K562 (cell line): ENCODE measurements at regions not wholly inside any gene's neighbourhood (a gene's known extent, or its start where the extent isn't known, plus 50 kb on each side); places are given as distances from the start of the nearest gene placed in this dataset.

Experiments used
- ATAC-seq: fragments of 200-7000 bp; cut with Tn5 transposase; 3 replicates; pipeline ENCODE4 v1.9.1; 2020; ENCODE audit warnings: moderate library complexity
- BruUV-seq: library from RNA; stranded (reverse); fragments of 400-500 nt; replicated peaks from 2 replicates; lab custom pipeline; 2021; lab: Mats Ljungman, UMichigan
- CTCF ChIA-PET: fragments of 300-600 bp; formaldehyde crosslinking; extraction: SDS; loops from one replicate; lab custom pipeline; 2021; ENCODE audit warnings: low intra/inter-chr PET ratio; lab: Yijun Ruan, JAX
- POLR2A ChIA-PET: fragments of 300-600, 350-650 bp; sonication (Branson Sonifier 250); formaldehyde crosslinking; extraction: SDS; loops from one replicate; lab custom pipeline; 2021; ENCODE audit warnings: antibody characterized with exemption, inconsistent platforms; lab: Yijun Ruan, JAX
- DNase-seq, 4 experiments: peaks; one replicate each; pipeline versions ENCODE4 v3.0.0 to v3.0.0-alpha.2; 2011 to 2018; ENCODE audit warnings: low spot score in 3 of 4, mixed read lengths in 3 of 4; ENCODE audit errors: extremely low read depth in 1 of 4
- FAIRE-seq: peaks from 2 replicates; lab custom pipeline; 2011; peaks lifted over from hg19 to GRCh38; lab: Jason Lieb, UNC
- H2AFZ ChIP-seq: 2 replicates; pipeline ENCODE4 v1.6.0; 2011; ENCODE audit warnings: low read depth, low read length, control low read depth, inconsistent platforms
- H3K27ac ChIP-seq: fragments of 200-600 bp; 3 replicates; pipeline ENCODE4 v1.8.0; 2011; ENCODE audit warnings: low read depth, mild to moderate bottlenecking, control low read depth, inconsistent platforms, low read length, moderate library complexity, mixed read lengths; ENCODE audit errors: extremely low read depth
- H3K27me3 ChIP-seq, 2 experiments: fragments of 300-600 bp in 1 of 2; 2 replicates in 1 of 2; 3 replicates in 1 of 2; pipeline versions ENCODE4 v1.6.0 to v1.8.0; 2011; ENCODE audit warnings: inconsistent platforms in 2 of 2, low read length in 2 of 2, mild to moderate bottlenecking in 1 of 2, mixed read lengths in 1 of 2, moderate library complexity in 1 of 2; ENCODE audit not compliant: control insufficient read depth in 2 of 2, insufficient read depth in 2 of 2
- H3K36me3 ChIP-seq: fragments of 300-600 bp; 3 replicates; pipeline ENCODE4 v1.8.0; 2011; ENCODE audit warnings: mild to moderate bottlenecking, low read length, inconsistent platforms; ENCODE audit not compliant: control insufficient read depth, insufficient read depth
- H3K4me1 ChIP-seq, 2 experiments: fragments of 200-600 bp in 1 of 2; replicated peaks in 1 of 2; 2 replicates in 1 of 2; 3 replicates in 1 of 2; pipeline versions ENCODE4 v1.5.1 to v1.8.0; 2011; ENCODE audit warnings: inconsistent platforms in 2 of 2, low read length in 2 of 2, mild to moderate bottlenecking in 1 of 2, mixed read lengths in 1 of 2, moderate library complexity in 1 of 2; ENCODE audit not compliant: control insufficient read depth in 2 of 2, insufficient read depth in 2 of 2
- H3K4me2 ChIP-seq: 2 replicates; pipeline ENCODE4 v1.6.1; 2011; ENCODE audit warnings: low read length, control low read depth, inconsistent platforms, mixed read lengths; ENCODE audit not compliant: insufficient read depth
- H3K4me3 ChIP-seq: fragments of 200-600 bp; sonication (generic), shearing (Covaris generic); 2 replicates; pipeline ENCODE4 v1.5.1; 2016; ENCODE audit warnings: control low read depth, inconsistent platforms
- H3K79me2 ChIP-seq: fragments of 200-600 bp; 3 replicates; pipeline ENCODE4 v1.8.0; 2011; ENCODE audit warnings: low read length, inconsistent platforms; ENCODE audit not compliant: control insufficient read depth, insufficient read depth
- H3K9ac ChIP-seq, 2 experiments: 2 replicates each; pipeline versions ENCODE4 v1.6.0 to v1.6.1; 2011; ENCODE audit warnings: low read depth in 2 of 2, low read length in 2 of 2, control low read depth in 1 of 2, inconsistent platforms in 1 of 2, mild to moderate bottlenecking in 1 of 2, mixed read lengths in 1 of 2; ENCODE audit not compliant: insufficient read depth in 1 of 2
- H3K9me1 ChIP-seq: one replicate; pipeline ENCODE4 v1.6.0; 2011; ENCODE audit warnings: inconsistent platforms, mild to moderate bottlenecking, low read length, moderate library complexity; ENCODE audit not compliant: control insufficient read depth, insufficient read depth
- H3K9me3 ChIP-seq: replicated peaks from 2 replicates; pipeline ENCODE4 v1.5.1; 2011; ENCODE audit warnings: low read depth, low read length, inconsistent platforms; ENCODE audit not compliant: control insufficient read depth, insufficient read depth
- H4K20me1 ChIP-seq: replicated peaks from 2 replicates; pipeline ENCODE4 v1.6.1; 2011; ENCODE audit warnings: low read length, inconsistent platforms, mixed read lengths; ENCODE audit not compliant: control insufficient read depth, insufficient read depth
- ARID1B ChIP-seq: fragments of 450-650 bp; IDR thresholded peaks from 2 replicates; pipeline ENCODE4 v1.6.1; 2016; ENCODE audit warnings: antibody characterized with exemption, mild to moderate bottlenecking, inconsistent platforms
- CHCHD3 ChIP-seq: fragments of 250-450 bp; sonication (Bioruptor Pico); IDR thresholded peaks from 2 replicates; pipeline ENCODE4 v2.1.2; 2022; ENCODE audit warnings: mild to moderate bottlenecking
- CUX1 ChIP-seq: fragments of 200-800 bp; sonication (Bioruptor generic); IDR thresholded peaks from 2 replicates; pipeline ENCODE4 v1.6.1; 2016; ENCODE audit warnings: missing genetic modification characterization, missing compliant biosample characterization
- IRF9 ChIP-seq: fragments of 450-650 bp; IDR thresholded peaks from 2 replicates; pipeline ENCODE4 v1.6.1; 2016; ENCODE audit warnings: missing biosample characterization, missing genetic modification characterization
- KAT7 ChIP-seq: sonication (generic); formaldehyde crosslinking; IDR thresholded peaks from 2 replicates; pipeline ENCODE4 v1.8.0; 2022; ENCODE audit warnings: missing genetic modification reagents, mild to moderate bottlenecking, borderline replicate concordance
- MEF2A ChIP-seq: IDR thresholded peaks from 2 replicates; pipeline ENCODE4 v1.6.1; 2011; ENCODE audit warnings: low read depth, mild to moderate bottlenecking, low read length, moderate library complexity; ENCODE audit not compliant: control insufficient read depth
- MYNN ChIP-seq, 2 experiments: sonication (generic); formaldehyde crosslinking in 1 of 2; IDR thresholded peaks; 2 replicates each; pipeline versions ENCODE4 v1.5.0 to v1.6.1; 2016 to 2020; ENCODE audit warnings: antibody characterized with exemption in 1 of 2, missing genetic modification reagents in 1 of 2
- PHF20 ChIP-seq: fragments of 450-650 bp; IDR thresholded peaks from 2 replicates; pipeline ENCODE4 v1.6.1; 2018; ENCODE audit not compliant: partially characterized antibody
- SAFB ChIP-seq: fragments of 200-400 bp; formaldehyde crosslinking; IDR thresholded peaks from 2 replicates; pipeline ENCODE4 v1.6.1; 2017; ENCODE audit warnings: low read depth, low read length, borderline replicate concordance
- SRSF1 ChIP-seq: fragments of 200-400 bp; formaldehyde crosslinking; IDR thresholded peaks from 2 replicates; pipeline ENCODE4 v1.6.1; 2017; ENCODE audit warnings: mild to moderate bottlenecking, low read depth, low read length, moderate library complexity
- UBTF ChIP-seq, 2 experiments: IDR thresholded peaks; 2 replicates each; pipeline ENCODE4 v1.6.1; 2012; ENCODE audit warnings: improper control_type of control experiment in 2 of 2, low read depth in 2 of 2, low read length in 2 of 2, borderline replicate concordance in 1 of 2
- ZNF232 ChIP-seq: sonication (generic); formaldehyde crosslinking; IDR thresholded peaks from 2 replicates; pipeline ENCODE4 v1.8.0; 2022; ENCODE audit warnings: mild to moderate bottlenecking, missing genetic modification reagents
- ZNF239 ChIP-seq: fragments of 250-450 bp; sonication (Bioruptor Pico); IDR thresholded peaks from 2 replicates; pipeline ENCODE4 v1.4.0; 2020; ENCODE audit warnings: mild to moderate bottlenecking
- ZNF830 ChIP-seq: fragments of 250-450 bp; sonication (Bioruptor Pico); IDR thresholded peaks from 2 replicates; pipeline ENCODE4 v1.5.0; 2021; ENCODE audit warnings: mild to moderate bottlenecking
- WGBS: fragments of 100-300 bp; shearing (Covaris generic); methylation state at CpG from one replicate; pipeline ENCODE4 v1.1.6; 2016; ENCODE audit warnings: low coverage, mixed read lengths; ENCODE audit not compliant: insufficient coverage; ENCODE audit errors: missing lambda C conversion rate; 5-methylcytosine and 5-hydroxymethylcytosine counted together
- in situ Hi-C: fragments of 300-500 bp; cut with MboI; formaldehyde crosslinking; loops from 4 replicates; pipeline ENCODE4 v1.15.0; 2018; ENCODE audit warnings: inconsistent platforms, mixed read lengths
- intact Hi-C: fragments of 100-400 bp; cut with micrococcal nuclease; formaldehyde crosslinking; loops from 2 replicates; pipeline ENCODE4 v1.14.2; 2022

GRCh38 chr3:43867436-43868072, 176.8 kb downstream of the ABHD5 start:
- TF ChIP-seq ZNF232 (CRISPR knock-in tag): no peak
- no peak for TF ChIP-seq CUX1 (CRISPR knock-in tag)
- no peak for TF ChIP-seq MEF2A
- TF ChIP-seq MYNN (IDR thresholded peaks at IDR 0.05): no peak
- no peak for TF ChIP-seq MYNN (CRISPR knock-in tag; IDR thresholded peaks at IDR 0.05)
- no peak for TF ChIP-seq PHF20
- no peak for TF ChIP-seq SAFB
- no peak for TF ChIP-seq CHCHD3 (CRISPR knock-in tag)
- no peak for TF ChIP-seq KAT7 (CRISPR knock-in tag)
- no peak for TF ChIP-seq ARID1B
- no peak for TF ChIP-seq ZNF239 (CRISPR knock-in tag)
- TF ChIP-seq ZNF830: no peak
- TF ChIP-seq SRSF1: no peak
- no peak for TF ChIP-seq IRF9 (tag)
- no peak for TF ChIP-seq UBTF (IDR thresholded peaks at IDR 0.05; ENCODE audit: borderline replicate concordance in 1 of 2, low read depth in 2 of 2, low read length in 2 of 2)

More at GRCh38 chr3:43867436-43868072, 176.8 kb downstream of the ABHD5 start:
- H2AFZ ChIP-seq: no peak overlapping the region
- no TSS peak for BruUV-seq
- no peak overlapping the region for H3K27ac ChIP-seq
- ChIA-PET CTCF (no interaction called here), POLR2A (interaction anchor here (0.6 kb wide), 1 partner anchor 47 kb away, joined by 3 read pairs; no protein-coding TSS in a partner anchor)
- intact Hi-C loops: no loop called here
- H4K20me1 ChIP-seq: no peaks in the 10 kb centered on the region
- ATAC-seq: no peak
- H3K4me2 ChIP-seq: no peak overlapping the region
- no peaks in the 10 kb centered on the region for H3K79me2 ChIP-seq
- no peaks in the 10 kb centered on the region for H3K4me1 ChIP-seq
- 0% methylated on average over 8 of the region's 8 CpGs for WGBS
- no peak overlapping the region for H3K4me3 ChIP-seq
- no peaks in the 10 kb centered on the region for H3K9me3 ChIP-seq
- in situ Hi-C loops: no loop called here
- no peak for FAIRE-seq
- no peak overlapping the region; a peak in 1 of 4 replicates for H3K9ac ChIP-seq
- peaks cover 3 to 62% of the 10 kb centered on the region in 2 experiments; a peak in 3 of 5 replicates for H3K27me3 ChIP-seq
- H3K36me3 ChIP-seq: no peaks in the 10 kb centered on the region
- no peak for DNase-seq
- no peaks in the 10 kb centered on the region for H3K9me1 ChIP-seq
